Pancreas (tissue), 10 donors: ENCODE measurements at regions not wholly inside any gene's neighbourhood (a gene's known extent, or its start where the extent isn't known, plus 50 kb on each side); places are given as distances from the start of the nearest gene placed in this dataset.
A peak's percentile ranks its signal among the peaks of the same experiment; 100 is the strongest.

Experiments
- ATAC-seq, 4 donors: fragments of 200-7000 bp; cut with Tn5 transposase; one replicate each; pipeline versions ENCODE4 v1.8.0 to v1.9.1; 2020; ENCODE audit warnings: mild to moderate bottlenecking in 4 of 4, moderate library complexity in 4 of 4
- DNase-seq, 6 donors: peaks; one replicate each; pipeline ENCODE4 v3.0.0-alpha.2; 2020
- FAIRE-seq: peaks from 2 replicates; lab custom pipeline; 2012; peaks lifted over from hg19 to GRCh38; lab: Jason Lieb, UNC
- H3K27ac ChIP-seq, 4 donors: fragments of 200-600 bp; sonication (generic); 1 replicate in 3 of 4; 2 replicates in 1 of 4; pipeline versions ENCODE4 v1.5.0 to v1.8.0; 2020
- H3K27me3 ChIP-seq, 4 donors: fragments of 200-600 bp; one replicate each; pipeline ENCODE4 v1.8.0; 2021
- H3K36me3 ChIP-seq, 3 donors: fragments of 200-600 bp; sonication (generic) in 1 of 3; one replicate each; pipeline versions ENCODE4 v1.5.0 to v1.8.0; 2020 to 2021
- H3K4me1 ChIP-seq, 3 donors: fragments of 200-600 bp; one replicate each; pipeline ENCODE4 v1.8.0; 2021
- H3K4me3 ChIP-seq, 4 donors: fragments of 200-600 bp; sonication (generic) in 2 of 4; one replicate each; pipeline versions ENCODE4 v1.5.0 to v1.8.0; 2020 to 2021
- H3K9me3 ChIP-seq, 4 donors: fragments of 200-600 bp; one replicate each; pipeline ENCODE4 v1.8.0; 2021
- WGBS, 2 donors: extraction: QIAGEN DNeasy Blood & Tissue Kit; methylation state at CpG; one replicate each; pipeline ENCODE4 v1.1.7; 2013; 5-methylcytosine and 5-hydroxymethylcytosine counted together
- intact Hi-C, 3 donors: fragments of 100-400 bp; cut with DNase I; formaldehyde crosslinking; loops; one replicate each; pipeline versions ENCODE4 v1.11.1 to v1.14.2; 2022
- TF ChIP-seq, protein P1 (sequence below), 4 donors: fragments of 200-600 bp; sonication (generic) in 3 of 4; IDR thresholded peaks; one replicate each; pipeline versions ENCODE4 v1.5.0 to v1.8.0; 2021; ENCODE audit warnings: antibody characterized with exemption in 4 of 4
- donor health status: healthy with polysubstance abuse.
- donor health status: DM: no; HTN: no; CAD: no; lungs with moderate emphysema.
- donor health status: DM: no; HTN: no; CAD: no.
- donor health status: control.
- donor health status: control.
- donor health status: Bipolar disorder and iron deficiency.
- donor health status: DM: yes; HTN: yes; CAD: no.
- donor health status: DM: no; HTN: no; CAD: no.
- donor health status: DM: no; HTN: no; CAD: no.
- donor health status: DM: yes; HTN: yes; CAD: no.

DNA sequence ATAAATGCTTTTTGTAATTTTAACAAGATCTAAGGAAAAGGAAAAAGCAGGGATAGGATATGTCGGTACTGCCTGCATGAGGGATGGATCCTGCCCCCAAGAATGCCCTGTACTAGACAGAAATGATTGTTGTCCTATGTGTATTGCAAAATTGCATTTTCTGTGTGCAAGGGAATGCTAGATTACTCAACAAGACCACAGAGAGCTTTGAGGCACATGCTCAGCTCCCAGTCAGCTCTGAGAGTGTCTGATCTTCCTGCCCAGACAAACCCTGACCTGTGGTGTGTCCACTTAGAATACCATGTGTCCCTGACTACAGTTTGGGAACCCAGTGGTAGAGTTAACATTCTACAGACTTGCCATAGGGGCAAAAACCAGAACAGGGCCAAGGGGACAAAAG is 129.2 kb upstream of the PAK3 start:
- Histone ChIP-seq H3K4me3 (no peak overlapping the region), H3K9me3 (no peaks in the 10 kb centered on the region), H3K4me1 (no peaks in the 10 kb centered on the region), H3K36me3 (no peaks in the 10 kb centered on the region), H3K27me3 (peaks cover 0 to 5% (median 1%) of the 10 kb centered on the region in 4 donors), H3K27ac (no peak overlapping the region)
- ATAC-seq (no peak), DNase-seq (no peak), FAIRE-seq (no peak)
- WGBS, 2 donors, result 88 to 95% methylated on average over 1 of the region's 1 CpG
- intact Hi-C loops, result no loop called here
- TF ChIP-seq, protein P1, sequence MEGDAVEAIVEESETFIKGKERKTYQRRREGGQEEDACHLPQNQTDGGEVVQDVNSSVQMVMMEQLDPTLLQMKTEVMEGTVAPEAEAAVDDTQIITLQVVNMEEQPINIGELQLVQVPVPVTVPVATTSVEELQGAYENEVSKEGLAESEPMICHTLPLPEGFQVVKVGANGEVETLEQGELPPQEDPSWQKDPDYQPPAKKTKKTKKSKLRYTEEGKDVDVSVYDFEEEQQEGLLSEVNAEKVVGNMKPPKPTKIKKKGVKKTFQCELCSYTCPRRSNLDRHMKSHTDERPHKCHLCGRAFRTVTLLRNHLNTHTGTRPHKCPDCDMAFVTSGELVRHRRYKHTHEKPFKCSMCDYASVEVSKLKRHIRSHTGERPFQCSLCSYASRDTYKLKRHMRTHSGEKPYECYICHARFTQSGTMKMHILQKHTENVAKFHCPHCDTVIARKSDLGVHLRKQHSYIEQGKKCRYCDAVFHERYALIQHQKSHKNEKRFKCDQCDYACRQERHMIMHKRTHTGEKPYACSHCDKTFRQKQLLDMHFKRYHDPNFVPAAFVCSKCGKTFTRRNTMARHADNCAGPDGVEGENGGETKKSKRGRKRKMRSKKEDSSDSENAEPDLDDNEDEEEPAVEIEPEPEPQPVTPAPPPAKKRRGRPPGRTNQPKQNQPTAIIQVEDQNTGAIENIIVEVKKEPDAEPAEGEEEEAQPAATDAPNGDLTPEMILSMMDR (IDR thresholded peaks at IDR 0.05), result no peak

DNA sequence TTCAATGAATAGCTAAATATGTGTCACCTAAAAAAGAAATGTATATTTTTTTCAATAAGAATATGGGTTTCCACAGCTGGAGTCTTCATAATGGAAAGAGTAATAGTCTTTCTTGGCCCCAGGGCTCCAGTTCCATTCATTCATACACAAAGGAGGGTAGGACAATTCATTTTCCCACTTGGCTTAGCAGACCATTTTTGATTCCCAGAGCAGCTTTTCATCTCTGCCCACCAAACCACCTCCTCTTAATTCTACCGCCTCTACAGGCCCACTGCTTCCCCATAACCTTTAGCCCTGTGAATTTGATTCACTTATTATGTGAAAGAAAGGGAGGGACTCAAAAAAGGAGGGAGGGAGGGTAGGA is 129.9 kb upstream of the PAK3 start:
- H3K36me3 ChIP-seq, result no peaks in the 10 kb centered on the region
- no peak for DNase-seq
- peaks cover 0 to 5% (median 0%) of the 10 kb centered on the region in 4 donors for H3K27me3 ChIP-seq
- WGBS, 2 donors, result 91 to 97% methylated on average over 1 of the region's 1 CpG
- H3K9me3 ChIP-seq, result no peaks in the 10 kb centered on the region
- no peak for FAIRE-seq
- no peak overlapping the region for H3K4me3 ChIP-seq
- no peaks in the 10 kb centered on the region for H3K4me1 ChIP-seq
- intact Hi-C loops, result no loop called here
- TF ChIP-seq, protein P1 (IDR thresholded peaks at IDR 0.05), result no peak
- no peak overlapping the region for H3K27ac ChIP-seq
- no peak for ATAC-seq

DNA sequence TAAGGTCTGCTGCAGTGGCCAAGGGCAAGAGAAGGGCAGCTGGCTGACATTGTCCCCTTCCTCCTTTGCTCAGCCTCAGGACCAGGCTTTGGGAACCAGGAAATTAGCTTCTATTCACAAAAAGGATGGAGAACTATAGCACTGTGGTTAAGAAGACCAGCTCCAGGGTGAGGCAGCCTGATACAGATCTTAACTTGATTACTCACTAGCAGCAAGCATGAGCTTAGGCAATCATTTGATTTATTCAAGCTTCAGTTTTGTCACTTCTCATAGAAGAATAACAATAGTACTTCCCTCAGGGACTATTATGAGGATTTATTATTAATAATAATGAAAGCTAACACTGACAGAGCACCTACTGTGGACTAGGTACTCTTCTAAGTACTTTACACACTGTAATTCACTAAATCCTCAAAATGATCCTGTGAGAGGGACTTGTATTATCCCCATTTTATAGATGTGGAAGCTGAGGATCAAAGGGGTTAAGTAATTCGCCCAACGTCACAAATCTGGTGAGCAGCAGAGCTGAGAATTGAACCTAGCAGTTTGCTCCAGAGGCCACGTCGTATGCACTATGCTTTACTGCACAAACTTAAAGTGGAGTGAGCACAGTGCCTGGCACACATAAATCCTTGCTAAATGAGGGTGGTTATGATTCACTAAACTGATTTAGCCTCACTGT is 130.4 kb upstream of the PAK3 start:
- TF ChIP-seq, protein P1 (IDR thresholded peaks at IDR 0.05), result no peak
- Histone ChIP-seq H3K4me1 (no peaks in the 10 kb centered on the region), H3K36me3 (no peaks in the 10 kb centered on the region), H3K27me3 (peaks cover 0 to 5% (median 0%) of the 10 kb centered on the region in 4 donors), H3K9me3 (no peaks in the 10 kb centered on the region), H3K27ac (no peak overlapping the region), H3K4me3 (no peak overlapping the region)
- no peak for DNase-seq
- ATAC-seq, result no peak
- FAIRE-seq, result no peak
- intact Hi-C loops, result no loop called here
- 74 to 87% methylated on average over 4 of the region's 4 CpGs for WGBS, 2 donors

DNA sequence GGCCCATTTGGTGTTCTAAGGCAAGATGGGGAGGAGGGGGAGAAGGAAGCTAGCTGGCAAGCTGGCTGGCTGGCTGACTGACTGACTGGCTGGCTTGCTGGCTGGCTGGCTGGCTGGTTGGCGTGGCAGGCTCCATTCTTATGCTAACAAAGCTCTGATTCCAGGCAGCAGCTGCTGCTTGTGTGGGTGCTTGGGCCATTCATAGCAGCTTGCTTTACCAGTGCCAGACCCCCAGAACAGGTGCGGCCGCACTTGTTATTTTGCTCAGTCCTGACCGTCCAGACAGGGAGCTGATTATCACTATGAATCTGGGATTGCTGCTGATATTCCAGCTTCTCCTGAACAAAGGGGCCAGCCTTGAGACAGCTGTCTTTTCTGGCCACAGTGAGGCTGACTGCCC is 131.2 kb upstream of the PAK3 start:
- no peaks in the 10 kb centered on the region for H3K36me3 ChIP-seq

DNA sequence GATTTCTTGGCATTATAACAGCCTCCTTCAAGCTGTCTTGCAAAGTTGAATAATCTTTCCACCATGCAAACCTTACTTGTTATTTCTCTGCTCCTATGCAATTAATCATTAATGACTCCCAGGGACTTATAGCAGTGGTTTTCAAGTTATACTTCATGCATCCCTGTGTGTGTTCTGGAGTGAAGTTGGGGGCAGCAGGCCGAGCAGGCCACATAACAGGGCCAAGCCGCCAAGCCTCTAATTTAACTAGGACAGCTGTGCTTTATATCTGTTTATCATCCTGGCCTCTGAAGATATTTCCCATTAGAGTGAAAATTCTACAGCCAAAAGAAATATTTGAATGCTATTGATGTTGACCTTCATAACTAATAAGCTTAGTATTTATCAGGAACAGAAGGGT is 133.5 kb upstream of the PAK3 start:
- no peak for ATAC-seq
- Histone ChIP-seq H3K4me1 (no peaks in the 10 kb centered on the region), H3K4me3 (no peak overlapping the region), H3K27me3 (no peaks in the 10 kb centered on the region), H3K9me3 (no peaks in the 10 kb centered on the region), H3K27ac (no peak overlapping the region), H3K36me3 (no peaks in the 10 kb centered on the region)
- 82 to 83% methylated on average over 2 of the region's 2 CpGs for WGBS, 2 donors
- FAIRE-seq, result no peak
- DNase-seq, result no peak
- TF ChIP-seq, protein P1 (IDR thresholded peaks at IDR 0.05), result no peak
- intact Hi-C loops, result no loop called here

More for the DNA sequence above, 131.2 kb upstream of the PAK3 start:
- Histone ChIP-seq H3K4me3 (no peak overlapping the region), H3K4me1 (no peaks in the 10 kb centered on the region), H3K27me3 (peaks cover 0 to 5% (median 0%) of the 10 kb centered on the region in 4 donors), H3K27ac (no peak overlapping the region), H3K9me3 (no peaks in the 10 kb centered on the region)
- peak in 4 of 6 donors; percentile 3 to 39 (median 23) for DNase-seq
- FAIRE-seq, result no peak
- TF ChIP-seq, protein P1 (IDR thresholded peaks at IDR 0.05), result no peak
- intact Hi-C loops, result no loop called here
- peak in 3 of 4 donors; percentile 23 to 71 (median 55) for ATAC-seq
- 84 to 88% methylated on average over 4 of the region's 4 CpGs for WGBS, 2 donors
